GM12872 (cell line): ENCODE measurements at regions not wholly inside any gene's neighbourhood (a gene's known extent, or its start where the extent isn't known, plus 50 kb on each side); places are given as distances from the start of the nearest gene placed in this dataset.

Source experiments
- CTCF ChIP-seq: IDR thresholded peaks from 3 replicates; pipeline ENCODE4 v1.5.1; 2011; ENCODE audit warnings: low read depth, mild to moderate bottlenecking, low read length, moderate library complexity; ENCODE audit not compliant: insufficient read depth

GRCh38 chr16:51365715-51366114 is 214.6 kb upstream of the SALL1 start:
- TF ChIP-seq CTCF: no peak

- no peak for TF ChIP-seq CTCF
Measured at GRCh38 chr16:51359141-51359955, 208.3 kb upstream of the SALL1 start.

- no peak for TF ChIP-seq CTCF
Measured at GRCh38 chr16:51357839-51358238, 206.8 kb upstream of the SALL1 start.

GRCh38 chr16:51355875-51356274 is 204.8 kb upstream of the SALL1 start:
- TF ChIP-seq CTCF: no peak

GRCh38 chr16:51355195-51355594 is 204.1 kb upstream of the SALL1 start:
- no peak for TF ChIP-seq CTCF

- no peak for TF ChIP-seq CTCF
Measured at GRCh38 chr16:51353055-51353454, 202.0 kb upstream of the SALL1 start.

GRCh38 chr16:51349626-51350025 is 198.6 kb upstream of the SALL1 start:
- no peak for TF ChIP-seq CTCF

GRCh38 chr16:51343411-51343810 is 192.3 kb upstream of the SALL1 start:
- no peak for TF ChIP-seq CTCF
